Right lobe of liver (tissue), 4 donors: ENCODE measurements at regions not wholly inside any gene's neighbourhood (a gene's known extent, or its start where the extent isn't known, plus 50 kb on each side); places are given as distances from the start of the nearest gene placed in this dataset.

Experiments used
- CTCF ChIP-seq, 4 donors: fragments of 200-600 bp in 3 of 4; fragments of 450-650 bp in 1 of 4; IDR thresholded peaks; one replicate each; pipeline versions ENCODE4 v1.5.1 to v1.8.0; 2016 to 2022; ENCODE audit warnings: antibody characterized with exemption in 4 of 4, mild to moderate bottlenecking in 2 of 4
- POLR2A ChIP-seq: fragments of 450-650 bp; IDR thresholded peaks from one replicate; pipeline ENCODE4 v1.6.1; 2017; ENCODE audit warnings: antibody characterized with exemption, mild to moderate bottlenecking
- donor health status: DM: no; HTN: no; CAD: no.
- donor health status: DM: no; HTN: no; CAD: no.
- donor health status: DM: no; HTN: yes; CAD: no.

- TF ChIP-seq CTCF (IDR thresholded peaks at IDR 0.05) (no peak), POLR2A (no peak)
Measured at GRCh38 chr2:107093426-107093957, 207.5 kb upstream of the ST6GAL2 start.
